ENCODE measurements at regions not wholly inside any gene's neighbourhood (a gene's known extent, or its start where the extent isn't known, plus 50 kb on each side); places are given as distances from the start of the nearest gene placed in this dataset.

GRCh38 chr20:40368876-40369275 is 320.2 kb downstream of the MAFB start:
- no peak for TF ChIP-seq CTCF (conservative IDR thresholded peaks at IDR 0.05 in 1 of 2, IDR thresholded peaks at IDR 0.05 in 1 of 2; ENCODE audit: extremely low read depth in 1 of 2, insufficient read depth in 1 of 2, low read depth in 1 of 2, low read length in 2 of 2)
- TF ChIP-seq EZH2 (IDR thresholded peaks at IDR 0.05; ENCODE audit: borderline replicate concordance, low read length): no peak
